ENCODE measurements at regions not wholly inside any gene's neighbourhood (a gene's known extent, or its start where the extent isn't known, plus 50 kb on each side); places are given as distances from the start of the nearest gene placed in this dataset.
"Not testable (repeated sequence)": the region's sequence is repeated elsewhere in the genome, so short reads cannot be mapped to it uniquely, and the experiment has no call there.

DNA sequence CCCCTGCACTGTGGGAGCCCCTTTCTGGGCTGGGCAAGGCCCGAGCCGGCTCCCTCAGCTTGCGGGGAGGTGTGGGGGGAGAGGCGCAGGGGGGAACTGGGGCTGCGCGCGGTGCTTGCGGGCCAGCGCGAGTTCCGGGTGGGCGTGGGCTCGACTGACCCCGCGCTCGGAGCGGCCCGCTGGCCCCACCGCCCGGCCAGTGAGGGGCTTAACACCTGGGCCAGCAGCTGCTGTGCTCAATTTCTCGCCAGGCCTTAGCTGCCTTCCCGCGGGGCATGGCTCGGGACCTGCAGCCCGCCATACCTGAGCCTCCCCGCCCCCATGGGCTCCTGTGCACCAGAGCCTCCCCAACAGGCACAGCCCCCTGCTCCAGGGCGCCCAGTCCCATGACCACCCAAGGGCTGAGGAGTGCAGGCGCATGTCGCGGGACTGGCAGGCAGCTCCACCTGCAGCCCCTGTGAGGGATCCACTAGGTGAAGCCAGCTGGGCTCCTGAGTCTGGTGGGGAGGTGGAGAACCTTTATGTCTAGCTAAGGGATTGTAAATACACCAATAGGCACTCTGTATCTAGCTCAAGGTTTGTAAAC is 122.8 kb upstream of the FAT4 start:
- not testable (repeated sequence) for H3K36me3 ChIP-seq (ENCODE audit: control insufficient read depth, insufficient read depth, low read length); H3K9me3 ChIP-seq (replicated peaks; ENCODE audit: control insufficient read depth, low read depth, low read length); H3K4me1 ChIP-seq (ENCODE audit: control insufficient read depth, insufficient read depth, low read length); DNase-seq; H3K4me3 ChIP-seq (ENCODE audit: low read length); H3K27me3 ChIP-seq (ENCODE audit: control insufficient read depth, insufficient read depth, low read length); H3K27ac ChIP-seq (ENCODE audit: low read length)
- WGBS (ENCODE audit: insufficient coverage): 98% methylated on average over 26 of the region's 30 CpGs

DNA sequence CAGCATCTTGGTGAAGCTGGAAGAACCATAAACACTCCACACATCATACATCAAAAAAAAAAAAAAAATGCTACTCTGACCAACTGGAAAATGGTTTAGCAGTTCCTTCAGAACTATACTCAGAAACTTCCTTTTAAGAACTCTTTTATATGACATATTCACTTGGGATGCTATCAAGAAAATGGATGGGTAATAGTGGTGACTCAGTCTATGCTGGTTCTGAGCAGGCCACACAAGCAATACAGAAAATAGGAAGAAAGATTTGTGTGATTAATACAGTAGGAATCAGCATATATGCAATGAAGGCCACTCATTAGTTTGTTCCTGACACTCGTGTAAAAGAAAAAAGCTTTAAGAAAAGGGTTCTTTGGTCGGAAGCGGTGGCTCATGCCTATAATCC is 123.5 kb upstream of the FAT4 start:
- Histone ChIP-seq H3K27me3 (ENCODE audit: control insufficient read depth, insufficient read depth, low read length) (no peaks in the 10 kb centered on the region), H3K9me3 (replicated peaks; ENCODE audit: control insufficient read depth, low read depth, low read length) (no peaks in the 10 kb centered on the region), H3K4me1 (ENCODE audit: control insufficient read depth, insufficient read depth, low read length) (no peaks in the 10 kb centered on the region), H3K27ac (ENCODE audit: low read length) (no peak overlapping the region), H3K36me3 (ENCODE audit: control insufficient read depth, insufficient read depth, low read length) (no peaks in the 10 kb centered on the region), H3K4me3 (ENCODE audit: low read length) (no peak overlapping the region)
- WGBS (ENCODE audit: insufficient coverage): 93% methylated on average over 3 of the region's 3 CpGs
- peak; percentile 33 for DNase-seq

DNA sequence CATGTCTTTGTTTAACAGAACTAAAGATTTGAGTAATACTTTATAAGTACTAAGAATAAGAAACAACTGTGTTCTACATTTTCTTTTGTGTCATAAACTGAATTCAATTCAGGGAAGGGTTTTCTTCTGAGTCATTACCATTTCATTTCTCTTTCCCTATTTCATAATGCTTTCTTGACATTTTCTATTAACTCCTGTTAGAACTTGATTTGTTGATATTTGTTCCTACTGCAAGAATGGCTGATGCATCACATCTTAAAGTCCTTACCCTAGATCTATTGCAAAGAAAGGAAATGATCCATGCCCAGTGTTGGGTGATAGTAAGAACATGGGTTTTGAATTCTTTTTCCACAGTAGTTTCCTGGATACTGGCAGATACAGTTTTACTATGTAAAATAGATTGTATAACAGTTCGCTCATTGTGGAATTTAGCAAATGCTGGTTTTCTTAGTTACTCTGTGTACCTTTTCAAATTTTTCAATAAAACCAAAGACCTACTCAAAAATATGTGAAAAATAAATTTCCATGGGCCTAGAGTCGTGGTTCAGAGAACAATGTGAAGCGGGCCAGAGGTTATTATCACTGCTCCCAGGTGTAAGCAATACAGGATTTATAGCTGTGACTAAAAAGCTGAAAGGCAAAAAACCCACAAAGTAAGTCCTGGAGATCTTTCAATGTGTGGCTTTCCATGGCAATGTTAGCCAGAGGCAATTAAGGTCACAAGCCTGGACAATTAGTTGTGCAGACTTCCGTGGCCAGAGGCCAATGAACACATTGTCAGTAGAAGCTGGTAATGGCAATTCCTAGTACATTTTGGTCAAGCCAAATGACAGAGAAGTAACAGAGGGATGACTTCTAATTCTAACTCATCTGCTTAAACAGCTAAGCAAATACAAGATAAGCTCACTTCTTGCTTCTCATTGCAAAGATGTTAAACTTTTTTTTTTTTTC is 127.3 kb upstream of the FAT4 start:
- no peak overlapping the region for H3K4me3 ChIP-seq (ENCODE audit: low read length)
- DNase-seq: peak; percentile 86
- no peaks in the 10 kb centered on the region for H3K9me3 ChIP-seq (replicated peaks; ENCODE audit: control insufficient read depth, low read depth, low read length)
- 8% methylated on average over 2 of the region's 4 CpGs for WGBS (ENCODE audit: insufficient coverage)
- no peaks in the 10 kb centered on the region for H3K27me3 ChIP-seq (ENCODE audit: control insufficient read depth, insufficient read depth, low read length)
- H3K4me1 ChIP-seq (ENCODE audit: control insufficient read depth, insufficient read depth, low read length): no peaks in the 10 kb centered on the region
- no peak overlapping the region for H3K27ac ChIP-seq (ENCODE audit: low read length)
- H3K36me3 ChIP-seq (ENCODE audit: control insufficient read depth, insufficient read depth, low read length): no peaks in the 10 kb centered on the region

- Histone ChIP-seq H3K4me1 (ENCODE audit: control insufficient read depth, insufficient read depth, low read length) (no peaks in the 10 kb centered on the region), H3K36me3 (ENCODE audit: control insufficient read depth, insufficient read depth, low read length) (no peaks in the 10 kb centered on the region), H3K4me3 (ENCODE audit: low read length) (no peak overlapping the region), H3K27ac (ENCODE audit: low read length) (no peak overlapping the region), H3K27me3 (ENCODE audit: control insufficient read depth, insufficient read depth, low read length) (no peaks in the 10 kb centered on the region), H3K9me3 (replicated peaks; ENCODE audit: control insufficient read depth, low read depth, low read length) (no peaks in the 10 kb centered on the region)
- DNase-seq: no peak
- WGBS (ENCODE audit: insufficient coverage): no CpG with 5 or more reads among the region's 3 CpGs
Observed at GRCh38 chr4:125184116-125184515, 130.6 kb upstream of the FAT4 start.

GRCh38 chr4:125181804-125182203 is 133.0 kb upstream of the FAT4 start:
- no peak overlapping the region for H3K27ac ChIP-seq (ENCODE audit: low read length)
- H3K4me3 ChIP-seq (ENCODE audit: low read length): no peak overlapping the region
- DNase-seq: no peak
- H3K27me3 ChIP-seq (ENCODE audit: control insufficient read depth, insufficient read depth, low read length): no peaks in the 10 kb centered on the region
- H3K36me3 ChIP-seq (ENCODE audit: control insufficient read depth, insufficient read depth, low read length): no peaks in the 10 kb centered on the region
- WGBS (ENCODE audit: insufficient coverage): 59% methylated on average over 2 of the region's 3 CpGs
- H3K9me3 ChIP-seq (replicated peaks; ENCODE audit: control insufficient read depth, low read depth, low read length): no peaks in the 10 kb centered on the region
- no peaks in the 10 kb centered on the region for H3K4me1 ChIP-seq (ENCODE audit: control insufficient read depth, insufficient read depth, low read length)

DNA sequence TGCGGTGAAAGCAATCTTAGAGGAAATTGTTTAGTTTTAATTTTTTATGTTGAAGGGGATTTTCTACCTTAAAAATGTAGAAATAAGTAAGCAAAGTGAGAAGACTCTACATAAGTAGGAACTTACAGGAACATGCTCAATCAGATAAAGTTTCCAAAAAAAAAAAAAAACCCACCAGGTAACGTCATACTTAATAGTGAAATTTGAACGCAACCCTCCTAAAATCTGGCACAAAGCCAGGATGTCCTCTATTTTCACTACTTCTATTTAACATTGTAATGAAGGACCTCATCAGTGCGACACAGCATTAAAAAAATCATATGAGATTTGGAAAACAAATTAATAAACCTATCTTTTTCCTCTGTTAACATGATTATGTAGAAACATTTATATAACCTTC is 135.0 kb upstream of the FAT4 start:
- Histone ChIP-seq H3K27me3 (ENCODE audit: control insufficient read depth, insufficient read depth, low read length) (no peaks in the 10 kb centered on the region), H3K4me3 (ENCODE audit: low read length) (no peak overlapping the region), H3K4me1 (ENCODE audit: control insufficient read depth, insufficient read depth, low read length) (no peaks in the 10 kb centered on the region), H3K36me3 (ENCODE audit: control insufficient read depth, insufficient read depth, low read length) (no peaks in the 10 kb centered on the region), H3K9me3 (replicated peaks; ENCODE audit: control insufficient read depth, low read depth, low read length) (no peaks in the 10 kb centered on the region), H3K27ac (ENCODE audit: low read length) (no peak overlapping the region)
- no peak for DNase-seq
- no CpG with 5 or more reads among the region's 4 CpGs for WGBS (ENCODE audit: insufficient coverage)

- no peak for DNase-seq
- H3K36me3 ChIP-seq (ENCODE audit: control insufficient read depth, insufficient read depth, low read length): no peaks in the 10 kb centered on the region
- WGBS (ENCODE audit: insufficient coverage): no CpG with 5 or more reads among the region's 1 CpG
- H3K9me3 ChIP-seq (replicated peaks; ENCODE audit: control insufficient read depth, low read depth, low read length): no peaks in the 10 kb centered on the region
- no peaks in the 10 kb centered on the region for H3K4me1 ChIP-seq (ENCODE audit: control insufficient read depth, insufficient read depth, low read length)
- no peak overlapping the region for H3K4me3 ChIP-seq (ENCODE audit: low read length)
- no peaks in the 10 kb centered on the region for H3K27me3 ChIP-seq (ENCODE audit: control insufficient read depth, insufficient read depth, low read length)
- H3K27ac ChIP-seq (ENCODE audit: low read length): no peak overlapping the region
Observed at GRCh38 chr4:125169192-125169591, 145.6 kb upstream of the FAT4 start.

- Histone ChIP-seq H3K27me3 (ENCODE audit: control insufficient read depth, insufficient read depth, low read length) (no peaks in the 10 kb centered on the region), H3K9me3 (replicated peaks; ENCODE audit: control insufficient read depth, low read depth, low read length) (no peaks in the 10 kb centered on the region), H3K4me1 (ENCODE audit: control insufficient read depth, insufficient read depth, low read length) (no peaks in the 10 kb centered on the region), H3K27ac (ENCODE audit: low read length) (no peak overlapping the region), H3K4me3 (ENCODE audit: low read length) (no peak overlapping the region), H3K36me3 (ENCODE audit: control insufficient read depth, insufficient read depth, low read length) (no peaks in the 10 kb centered on the region)
- DNase-seq: no peak
Observed at GRCh38 chr4:125168531-125168930, 146.2 kb upstream of the FAT4 start.

DNA sequence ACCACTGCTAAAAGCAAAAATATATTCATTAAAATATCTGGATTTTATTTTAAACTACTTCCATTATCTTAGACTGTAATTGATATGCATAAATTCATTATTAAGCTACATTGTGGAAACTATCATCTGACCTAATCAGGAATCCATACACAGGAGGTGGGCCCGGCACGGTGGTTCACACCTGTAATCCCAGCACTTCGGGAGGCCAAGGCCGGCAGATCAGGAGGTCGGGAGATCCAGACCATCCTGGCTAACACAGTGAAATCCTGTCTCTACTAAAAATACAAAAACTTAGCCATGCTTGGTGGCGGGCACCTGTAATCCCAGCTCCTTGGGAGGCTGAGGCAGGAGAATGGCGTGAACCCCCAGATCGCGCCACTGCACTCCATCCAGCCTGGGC is 148.7 kb upstream of the FAT4 start:
- not testable (repeated sequence) for H3K4me1 ChIP-seq (ENCODE audit: control insufficient read depth, insufficient read depth, low read length); H3K36me3 ChIP-seq (ENCODE audit: control insufficient read depth, insufficient read depth, low read length); H3K9me3 ChIP-seq (replicated peaks; ENCODE audit: control insufficient read depth, low read depth, low read length); H3K27ac ChIP-seq (ENCODE audit: low read length); H3K4me3 ChIP-seq (ENCODE audit: low read length); H3K27me3 ChIP-seq (ENCODE audit: control insufficient read depth, insufficient read depth, low read length); DNase-seq
- WGBS (ENCODE audit: insufficient coverage): 99% methylated on average over 9 of the region's 9 CpGs

- no peak overlapping the region for H3K27ac ChIP-seq (ENCODE audit: low read length)
- H3K9me3 ChIP-seq (replicated peaks; ENCODE audit: control insufficient read depth, low read depth, low read length): no peaks in the 10 kb centered on the region
- no peak overlapping the region for H3K4me3 ChIP-seq (ENCODE audit: low read length)
- WGBS (ENCODE audit: insufficient coverage): no CpG with 5 or more reads among the region's 3 CpGs
- no peaks in the 10 kb centered on the region for H3K4me1 ChIP-seq (ENCODE audit: control insufficient read depth, insufficient read depth, low read length)
- H3K27me3 ChIP-seq (ENCODE audit: control insufficient read depth, insufficient read depth, low read length): no peaks in the 10 kb centered on the region
- peak; percentile 57 for DNase-seq
- no peaks in the 10 kb centered on the region for H3K36me3 ChIP-seq (ENCODE audit: control insufficient read depth, insufficient read depth, low read length)
Observed at GRCh38 chr4:125159001-125159400, 155.8 kb upstream of the FAT4 start.

Data from muscle of leg (tissue), 3 donors.